ENCODE measurements at regions not wholly inside any gene's neighbourhood (a gene's known extent, or its start where the extent isn't known, plus 50 kb on each side); places are given as distances from the start of the nearest gene placed in this dataset.

DNA sequence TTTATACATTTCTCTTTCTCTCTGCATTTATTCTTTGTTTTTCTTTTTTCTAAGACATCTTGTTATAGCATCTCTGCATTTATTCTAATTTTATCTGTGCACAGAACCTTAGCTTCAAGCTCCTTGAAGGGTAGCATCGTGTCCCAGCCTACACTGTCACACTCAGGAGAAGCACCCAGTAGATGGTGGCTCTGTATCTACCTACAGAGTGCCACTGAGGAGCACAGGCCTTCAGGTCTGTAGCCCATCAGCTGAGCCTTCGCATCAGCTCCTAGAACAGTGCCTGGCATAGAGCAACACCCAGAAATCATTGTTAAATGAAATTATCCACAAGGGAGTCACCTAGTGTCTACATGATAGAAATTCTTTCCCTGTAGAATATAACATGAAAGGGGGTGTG, 203.0 kb upstream of the KLF14 start:
- no peak for TF ChIP-seq EZH2 (IDR thresholded peaks at IDR 0.05; ENCODE audit: low read length, missing control alignments)
- TF ChIP-seq, protein P1, sequence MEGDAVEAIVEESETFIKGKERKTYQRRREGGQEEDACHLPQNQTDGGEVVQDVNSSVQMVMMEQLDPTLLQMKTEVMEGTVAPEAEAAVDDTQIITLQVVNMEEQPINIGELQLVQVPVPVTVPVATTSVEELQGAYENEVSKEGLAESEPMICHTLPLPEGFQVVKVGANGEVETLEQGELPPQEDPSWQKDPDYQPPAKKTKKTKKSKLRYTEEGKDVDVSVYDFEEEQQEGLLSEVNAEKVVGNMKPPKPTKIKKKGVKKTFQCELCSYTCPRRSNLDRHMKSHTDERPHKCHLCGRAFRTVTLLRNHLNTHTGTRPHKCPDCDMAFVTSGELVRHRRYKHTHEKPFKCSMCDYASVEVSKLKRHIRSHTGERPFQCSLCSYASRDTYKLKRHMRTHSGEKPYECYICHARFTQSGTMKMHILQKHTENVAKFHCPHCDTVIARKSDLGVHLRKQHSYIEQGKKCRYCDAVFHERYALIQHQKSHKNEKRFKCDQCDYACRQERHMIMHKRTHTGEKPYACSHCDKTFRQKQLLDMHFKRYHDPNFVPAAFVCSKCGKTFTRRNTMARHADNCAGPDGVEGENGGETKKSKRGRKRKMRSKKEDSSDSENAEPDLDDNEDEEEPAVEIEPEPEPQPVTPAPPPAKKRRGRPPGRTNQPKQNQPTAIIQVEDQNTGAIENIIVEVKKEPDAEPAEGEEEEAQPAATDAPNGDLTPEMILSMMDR (conservative IDR thresholded peaks at IDR 0.05 in 1 of 2, IDR thresholded peaks at IDR 0.05 in 1 of 2; ENCODE audit: low read depth in 1 of 2, low read length in 2 of 2), result no peak
